Stimulated activated naive CD4-positive, alpha-beta T cell treated with Interleukin-2 at 50 U/mL for 16 hours (primary cell): ENCODE measurements at regions not wholly inside any gene's neighbourhood (a gene's known extent, or its start where the extent isn't known, plus 50 kb on each side); places are given as distances from the start of the nearest gene placed in this dataset.

Source experiments
- DNase-seq: peaks from one replicate; lab custom pipeline; 2025; lab: John Stamatoyannopoulos, UW

GRCh38 chr1:82578086-82578726 lies 777.5 kb downstream of the ADGRL2 start:
- DNase-seq = no peak

GRCh38 chr1:82567348-82567747 lies 766.6 kb downstream of the ADGRL2 start:
- no peak for DNase-seq

GRCh38 chr1:82565546-82565945 lies 764.8 kb downstream of the ADGRL2 start:
- no peak for DNase-seq

GRCh38 chr1:82565146-82565545 lies 764.4 kb downstream of the ADGRL2 start:
- no peak for DNase-seq

GRCh38 chr1:82564333-82564732 lies 763.6 kb downstream of the ADGRL2 start:
- DNase-seq = no peak

- DNase-seq = no peak
Observed at GRCh38 chr1:82562448-82562847, 761.7 kb downstream of the ADGRL2 start.

- no peak for DNase-seq
Observed at GRCh38 chr1:82560566-82560965, 759.8 kb downstream of the ADGRL2 start.

- DNase-seq = no peak
Observed at GRCh38 chr1:82555501-82555900, 754.8 kb downstream of the ADGRL2 start.

GRCh38 chr1:82549841-82550240 lies 749.1 kb downstream of the ADGRL2 start:
- DNase-seq = no peak

GRCh38 chr1:82542766-82543165 lies 742.0 kb downstream of the ADGRL2 start:
- DNase-seq = no peak

- no peak for DNase-seq
Observed at GRCh38 chr1:82542141-82542540, 741.4 kb downstream of the ADGRL2 start.

GRCh38 chr1:82540006-82540405 lies 739.3 kb downstream of the ADGRL2 start:
- no peak for DNase-seq

- no peak for DNase-seq
Observed at GRCh38 chr1:82538876-82539275, 738.1 kb downstream of the ADGRL2 start.

- no peak for DNase-seq
Observed at GRCh38 chr1:82534996-82535395, 734.3 kb downstream of the ADGRL2 start.

GRCh38 chr1:82525378-82525777 lies 724.6 kb downstream of the ADGRL2 start:
- no peak for DNase-seq

GRCh38 chr1:82520611-82521010 lies 719.9 kb downstream of the ADGRL2 start:
- DNase-seq = no peak

- no peak for DNase-seq
Observed at GRCh38 chr1:82517586-82517985, 716.9 kb downstream of the ADGRL2 start.

- no peak for DNase-seq
Observed at GRCh38 chr1:82515650-82516049, 714.9 kb downstream of the ADGRL2 start.

GRCh38 chr1:82511441-82511840 lies 710.7 kb downstream of the ADGRL2 start:
- DNase-seq = no peak

- no peak for DNase-seq
Observed at GRCh38 chr1:82510431-82510830, 709.7 kb downstream of the ADGRL2 start.

- DNase-seq = no peak
Observed at GRCh38 chr1:82507011-82507410, 706.3 kb downstream of the ADGRL2 start.

GRCh38 chr1:82503822-82504221 lies 703.1 kb downstream of the ADGRL2 start:
- DNase-seq = no peak

- no peak for DNase-seq
Observed at GRCh38 chr1:82499022-82499421, 698.3 kb downstream of the ADGRL2 start.

- no peak for DNase-seq
Observed at GRCh38 chr1:82494117-82494516, 693.4 kb downstream of the ADGRL2 start.

GRCh38 chr1:82492159-82492558 lies 691.4 kb downstream of the ADGRL2 start:
- DNase-seq = no peak
